ENCODE measurements at regions not wholly inside any gene's neighbourhood (a gene's known extent, or its start where the extent isn't known, plus 50 kb on each side); places are given as distances from the start of the nearest gene placed in this dataset.

DNA sequence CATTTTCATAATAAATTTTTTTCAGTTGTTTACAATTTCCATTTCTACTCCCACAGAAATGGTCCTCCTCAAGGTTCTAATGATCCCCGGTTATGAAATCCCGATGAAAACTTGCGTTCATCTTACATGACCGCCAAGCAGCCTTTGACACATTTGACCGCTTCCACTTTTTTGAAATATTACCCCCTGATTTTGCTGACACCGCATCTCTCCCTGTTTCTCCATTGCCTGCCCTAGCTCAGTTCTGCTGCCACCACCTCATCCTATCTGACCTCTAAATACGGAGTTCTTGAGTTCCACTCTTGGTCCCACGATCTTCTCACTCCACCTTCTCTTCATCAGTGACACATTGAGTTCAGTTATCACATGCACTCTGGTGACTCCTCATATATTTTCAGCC lies 74.1 kb downstream of the SLC35B3 start:
- TF ChIP-seq, protein P1, sequence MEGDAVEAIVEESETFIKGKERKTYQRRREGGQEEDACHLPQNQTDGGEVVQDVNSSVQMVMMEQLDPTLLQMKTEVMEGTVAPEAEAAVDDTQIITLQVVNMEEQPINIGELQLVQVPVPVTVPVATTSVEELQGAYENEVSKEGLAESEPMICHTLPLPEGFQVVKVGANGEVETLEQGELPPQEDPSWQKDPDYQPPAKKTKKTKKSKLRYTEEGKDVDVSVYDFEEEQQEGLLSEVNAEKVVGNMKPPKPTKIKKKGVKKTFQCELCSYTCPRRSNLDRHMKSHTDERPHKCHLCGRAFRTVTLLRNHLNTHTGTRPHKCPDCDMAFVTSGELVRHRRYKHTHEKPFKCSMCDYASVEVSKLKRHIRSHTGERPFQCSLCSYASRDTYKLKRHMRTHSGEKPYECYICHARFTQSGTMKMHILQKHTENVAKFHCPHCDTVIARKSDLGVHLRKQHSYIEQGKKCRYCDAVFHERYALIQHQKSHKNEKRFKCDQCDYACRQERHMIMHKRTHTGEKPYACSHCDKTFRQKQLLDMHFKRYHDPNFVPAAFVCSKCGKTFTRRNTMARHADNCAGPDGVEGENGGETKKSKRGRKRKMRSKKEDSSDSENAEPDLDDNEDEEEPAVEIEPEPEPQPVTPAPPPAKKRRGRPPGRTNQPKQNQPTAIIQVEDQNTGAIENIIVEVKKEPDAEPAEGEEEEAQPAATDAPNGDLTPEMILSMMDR (conservative IDR thresholded peaks at IDR 0.05; ENCODE audit: low read depth, low read length) = no peak
- no peak for DNase-seq (ENCODE audit: low read depth)
- no peak overlapping the region for H3K4me3 ChIP-seq (ENCODE audit: low read depth, low read length)

DNA sequence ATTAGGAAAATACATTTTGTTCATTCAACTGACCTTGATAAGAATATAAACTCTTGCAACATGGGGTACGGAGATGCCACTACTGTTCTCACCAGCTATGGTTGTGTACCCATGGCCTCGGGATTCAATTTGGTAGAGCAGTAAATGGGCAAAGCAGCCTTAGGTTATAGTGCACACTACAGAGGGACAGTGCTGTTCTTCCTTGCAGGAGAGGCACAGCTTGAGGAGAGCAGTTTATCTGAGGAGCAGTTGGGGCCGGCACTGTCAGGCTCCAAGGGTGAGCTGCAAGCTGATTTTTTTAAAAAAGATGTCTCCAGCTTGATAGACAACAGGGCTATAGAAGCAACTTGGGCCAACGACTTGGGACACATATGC lies 82.4 kb downstream of the SLC35B3 start:
- no peak for DNase-seq (ENCODE audit: low read depth)
- H3K4me3 ChIP-seq (ENCODE audit: low read depth, low read length) = no peak overlapping the region
- TF ChIP-seq, protein P1 (conservative IDR thresholded peaks at IDR 0.05; ENCODE audit: low read depth, low read length) = no peak

DNA sequence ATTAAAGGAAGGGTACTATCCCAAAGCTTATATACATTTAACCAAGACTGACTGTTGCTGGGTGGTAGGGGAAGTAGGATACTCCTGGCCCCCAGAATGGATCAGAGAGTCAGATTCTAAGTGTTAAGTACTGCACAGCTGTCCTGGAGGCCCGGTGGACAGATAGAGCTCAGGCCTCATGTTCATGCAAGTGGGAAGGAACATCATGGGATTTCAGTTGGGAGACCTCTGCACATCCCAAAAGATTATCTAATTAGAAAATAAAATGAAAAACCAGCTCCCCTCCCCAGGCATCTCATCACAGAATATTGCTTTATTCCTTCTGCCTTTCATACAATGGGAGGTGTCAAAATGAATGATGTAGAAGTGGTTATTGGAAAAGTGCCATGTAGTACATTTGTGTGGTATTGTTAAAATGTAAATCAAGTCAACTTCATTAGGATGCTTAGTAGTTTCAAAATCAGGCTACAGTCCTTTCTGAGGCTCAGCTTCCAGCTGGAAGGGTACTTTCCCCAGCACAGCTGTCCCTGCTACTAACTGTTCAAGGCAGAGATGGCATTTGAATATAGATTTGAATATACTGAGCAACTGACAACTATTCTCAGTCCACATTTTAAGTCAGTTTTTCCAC lies 82.9 kb downstream of the SLC35B3 start:
- no peak for DNase-seq (ENCODE audit: low read depth)
- H3K4me3 ChIP-seq (ENCODE audit: low read depth, low read length) = no peak overlapping the region
- TF ChIP-seq, protein P1 (conservative IDR thresholded peaks at IDR 0.05; ENCODE audit: low read depth, low read length) = no peak

DNA sequence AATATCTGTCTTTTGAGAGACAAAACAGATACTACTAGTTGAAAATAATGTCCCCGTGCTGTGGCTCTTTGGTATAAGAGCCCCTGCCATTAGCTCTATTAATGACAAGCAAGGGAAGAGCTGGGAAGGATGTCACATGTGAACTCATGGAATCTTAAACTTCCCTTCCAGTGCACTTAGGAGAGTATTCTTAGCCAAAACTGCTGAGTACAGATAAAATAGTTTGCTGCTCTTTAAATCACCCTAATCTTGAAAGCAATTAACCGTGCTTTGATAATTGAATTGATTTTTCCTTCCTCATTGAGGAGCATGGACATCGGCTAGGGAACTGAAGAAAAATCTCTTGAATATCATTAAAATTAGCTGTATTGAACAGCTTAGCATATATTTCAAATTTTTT lies 91.7 kb downstream of the SLC35B3 start:
- no peak for DNase-seq (ENCODE audit: low read depth)
- H3K4me3 ChIP-seq (ENCODE audit: low read depth, low read length) = no peak overlapping the region
- TF ChIP-seq, protein P1 (conservative IDR thresholded peaks at IDR 0.05; ENCODE audit: low read depth, low read length) = no peak

DNA sequence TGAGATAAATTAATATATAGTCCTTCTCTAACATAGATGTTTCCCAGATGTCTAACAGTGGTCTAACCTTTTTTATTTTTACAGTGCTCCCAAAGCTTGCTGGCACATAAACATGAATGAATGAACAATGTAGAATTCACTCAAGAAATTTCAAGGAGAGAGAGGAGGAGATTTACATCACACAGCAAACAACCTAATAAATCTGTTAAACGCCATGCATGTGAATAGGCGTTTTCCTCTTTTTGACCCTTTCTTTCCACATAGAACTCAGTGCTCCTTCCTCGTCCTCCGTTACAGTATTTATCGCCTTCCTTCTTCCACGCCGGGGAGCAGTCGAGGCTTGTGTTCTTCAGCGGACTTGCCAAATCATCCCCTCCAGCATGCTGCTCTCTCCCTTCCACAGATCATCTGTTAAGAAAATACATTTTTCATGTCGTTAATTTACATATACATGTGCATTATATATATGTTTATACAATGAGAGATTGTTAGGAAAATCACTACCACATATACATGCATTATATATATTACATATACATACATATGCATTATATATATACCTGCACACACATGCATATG lies 93.0 kb downstream of the SLC35B3 start:
- H3K4me3 ChIP-seq (ENCODE audit: low read depth, low read length) = no peak overlapping the region
- no peak for DNase-seq (ENCODE audit: low read depth)
- TF ChIP-seq, protein P1 (conservative IDR thresholded peaks at IDR 0.05; ENCODE audit: low read depth, low read length) = no peak

DNA sequence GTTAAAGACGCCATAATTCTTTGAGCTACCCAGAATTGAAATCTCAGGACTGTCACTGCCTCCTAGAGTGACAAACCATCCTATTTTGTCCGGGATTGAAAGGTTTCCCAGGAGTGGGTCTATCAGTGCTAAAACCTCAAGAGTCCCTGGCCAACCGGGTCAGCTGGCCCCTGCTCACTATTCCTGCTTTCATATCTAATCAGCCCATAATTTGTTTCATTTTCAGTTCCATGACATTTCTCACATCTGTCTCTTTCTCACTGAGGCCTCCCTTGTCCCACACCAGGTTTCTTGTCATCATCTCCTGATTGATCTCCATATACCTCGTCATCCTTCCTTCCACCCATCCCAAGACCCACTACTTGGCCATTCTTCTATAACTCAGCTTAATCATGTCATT lies 98.2 kb downstream of the SLC35B3 start:
- TF ChIP-seq, protein P1 (conservative IDR thresholded peaks at IDR 0.05; ENCODE audit: low read depth, low read length) = no peak
- DNase-seq (ENCODE audit: low read depth) = no peak
- no peak overlapping the region for H3K4me3 ChIP-seq (ENCODE audit: low read depth, low read length)
